Hepatocyte (in vitro differentiated cells): ENCODE measurements at regions not wholly inside any gene's neighbourhood (a gene's known extent, or its start where the extent isn't known, plus 50 kb on each side); places are given as distances from the start of the nearest gene placed in this dataset.

ENCODE experiments used
- DNase-seq: peaks from one replicate; pipeline ENCODE4 v3.0.0-alpha.2; 2016; ENCODE audit warnings: low spot score
- H2AFZ ChIP-seq: fragments of 200-600 bp; sonication (generic); 2 replicates; pipeline ENCODE4 v1.6.0; 2016; ENCODE audit warnings: antibody characterized with exemption, mild to moderate bottlenecking
- H3K27ac ChIP-seq: fragments of 200-600 bp; sonication (generic); 2 replicates; pipeline ENCODE4 v1.5.1; 2016; ENCODE audit warnings: mild to moderate bottlenecking
- H3K27me3 ChIP-seq: fragments of 200-600 bp; sonication (generic); 2 replicates; pipeline ENCODE4 v1.6.1; 2016
- H3K36me3 ChIP-seq: fragments of 200-600 bp; sonication (generic); replicated peaks from 2 replicates; pipeline ENCODE4 v1.5.1; 2016; ENCODE audit warnings: low read depth; ENCODE audit not compliant: insufficient read depth
- H3K4me1 ChIP-seq: fragments of 200-600 bp; sonication (generic); 2 replicates; pipeline ENCODE4 v1.5.1; 2016; ENCODE audit warnings: mild to moderate bottlenecking, moderate library complexity; ENCODE audit not compliant: insufficient read depth
- H3K4me2 ChIP-seq: fragments of 200-600 bp; sonication (generic); 2 replicates; pipeline ENCODE4 v1.6.0; 2016
- H3K4me3 ChIP-seq: fragments of 200-600 bp; sonication (generic); 2 replicates; pipeline ENCODE4 v1.5.1; 2016; ENCODE audit warnings: mild to moderate bottlenecking
- H3K79me2 ChIP-seq: fragments of 200-600 bp; sonication (generic); 2 replicates; pipeline ENCODE4 v1.6.0; 2017; ENCODE audit warnings: mild to moderate bottlenecking
- H3K9me2 ChIP-seq: fragments of 200-600 bp; sonication (generic); replicated peaks from 2 replicates; pipeline ENCODE4 v1.6.0; 2017; ENCODE audit warnings: mild to moderate bottlenecking; ENCODE audit not compliant: insufficient read depth
- H3K9me3 ChIP-seq: fragments of 200-600 bp; sonication (generic); 2 replicates; pipeline ENCODE4 v1.5.1; 2016; ENCODE audit warnings: low read depth, mild to moderate bottlenecking
- H4K20me1 ChIP-seq: fragments of 200-600 bp; sonication (generic); 2 replicates; pipeline ENCODE4 v1.6.0; 2016; ENCODE audit warnings: mild to moderate bottlenecking; ENCODE audit not compliant: insufficient read depth, poor library complexity, severe bottlenecking
- EZH2 ChIP-seq: fragments of 200-600 bp; sonication (generic); IDR thresholded peaks from 2 replicates; pipeline ENCODE4 v1.6.1; 2016; ENCODE audit warnings: antibody characterized with exemption, mild to moderate bottlenecking, borderline replicate concordance
- EZH2phosphoT487 ChIP-seq: fragments of 200-600 bp; sonication (generic); IDR thresholded peaks from one replicate; pipeline ENCODE4 v1.6.1; 2018; ENCODE audit warnings: antibody characterized with exemption, mild to moderate bottlenecking, low read depth, moderate library complexity; ENCODE audit not compliant: unreplicated experiment, severe bottlenecking
- whole genome bisulfite sequencing: methylation state at CpG from one replicate; pipeline ENCODE4 v1.1.6; 2016; ENCODE audit warnings: low lambda C conversion rate; ENCODE audit errors: missing lambda C conversion rate; 5-methylcytosine and 5-hydroxymethylcytosine counted together
- TF ChIP-seq, protein P1 (sequence below): fragments of 200-600 bp; sonication (generic); IDR thresholded peaks from 2 replicates; pipeline ENCODE4 v1.5.1; 2016; ENCODE audit warnings: antibody characterized with exemption, mild to moderate bottlenecking; ENCODE audit not compliant: poor library complexity

DNA sequence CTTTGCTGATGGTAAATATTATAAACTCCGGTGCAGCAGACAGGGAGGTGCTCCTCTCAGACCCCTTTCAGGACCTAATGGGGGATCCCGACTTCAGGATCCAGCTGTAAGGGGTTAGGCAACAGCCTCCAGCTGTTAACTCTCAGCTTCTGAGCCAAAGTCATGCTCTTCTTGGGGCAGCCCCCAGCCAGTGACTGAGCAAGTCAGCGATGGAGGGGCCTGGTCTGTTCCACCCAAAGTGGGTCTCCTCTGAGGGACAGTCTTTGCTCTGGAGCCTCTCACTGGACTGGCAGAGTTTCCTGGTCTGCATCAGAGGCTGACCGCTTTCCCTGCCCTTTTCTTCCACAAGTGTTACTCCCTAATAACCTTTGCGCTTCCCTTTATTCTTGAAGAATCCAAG is 184.2 kb upstream of the DIO3 start:
- Histone ChIP-seq H3K4me1 (no peaks in the 10 kb centered on the region), H3K9me2 (no peaks in the 10 kb centered on the region), H2AFZ (no peak overlapping the region), H3K79me2 (no peaks in the 10 kb centered on the region), H3K4me2 (no peak overlapping the region), H4K20me1 (no peaks in the 10 kb centered on the region), H3K36me3 (no peaks in the 10 kb centered on the region), H3K9me3 (no peaks in the 10 kb centered on the region), H3K27me3 (no peaks in the 10 kb centered on the region), H3K4me3 (no peak overlapping the region), H3K27ac (no peak overlapping the region)
- 83% methylated on average over 5 of the region's 5 CpGs for WGBS
- TF ChIP-seq, protein P1, sequence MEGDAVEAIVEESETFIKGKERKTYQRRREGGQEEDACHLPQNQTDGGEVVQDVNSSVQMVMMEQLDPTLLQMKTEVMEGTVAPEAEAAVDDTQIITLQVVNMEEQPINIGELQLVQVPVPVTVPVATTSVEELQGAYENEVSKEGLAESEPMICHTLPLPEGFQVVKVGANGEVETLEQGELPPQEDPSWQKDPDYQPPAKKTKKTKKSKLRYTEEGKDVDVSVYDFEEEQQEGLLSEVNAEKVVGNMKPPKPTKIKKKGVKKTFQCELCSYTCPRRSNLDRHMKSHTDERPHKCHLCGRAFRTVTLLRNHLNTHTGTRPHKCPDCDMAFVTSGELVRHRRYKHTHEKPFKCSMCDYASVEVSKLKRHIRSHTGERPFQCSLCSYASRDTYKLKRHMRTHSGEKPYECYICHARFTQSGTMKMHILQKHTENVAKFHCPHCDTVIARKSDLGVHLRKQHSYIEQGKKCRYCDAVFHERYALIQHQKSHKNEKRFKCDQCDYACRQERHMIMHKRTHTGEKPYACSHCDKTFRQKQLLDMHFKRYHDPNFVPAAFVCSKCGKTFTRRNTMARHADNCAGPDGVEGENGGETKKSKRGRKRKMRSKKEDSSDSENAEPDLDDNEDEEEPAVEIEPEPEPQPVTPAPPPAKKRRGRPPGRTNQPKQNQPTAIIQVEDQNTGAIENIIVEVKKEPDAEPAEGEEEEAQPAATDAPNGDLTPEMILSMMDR = no peak
- TF ChIP-seq EZH2phosphoT487 (no peak), EZH2 (no peak)
- no peak for DNase-seq

DNA sequence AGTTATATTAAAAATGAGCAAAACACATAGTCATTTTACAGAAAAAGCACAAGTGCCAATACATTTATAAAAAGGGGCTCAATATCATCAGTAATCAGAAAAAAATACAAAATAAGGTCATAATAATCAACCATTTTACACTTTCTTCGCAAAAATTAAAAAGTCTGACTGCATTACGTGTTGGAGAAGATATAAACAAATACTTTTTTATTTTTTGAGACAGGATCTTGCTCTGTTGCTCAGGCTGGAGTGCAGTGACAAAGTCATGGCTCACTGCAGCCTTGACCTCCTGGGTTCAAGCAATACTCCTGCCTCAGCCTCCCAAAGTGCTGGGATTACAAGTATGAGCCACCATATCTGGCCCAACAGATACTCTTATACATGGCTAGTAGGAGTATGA is 181.5 kb upstream of the DIO3 start:
- no peaks in the 10 kb centered on the region for H3K79me2 ChIP-seq
- no peaks in the 10 kb centered on the region for H3K4me1 ChIP-seq
- no peaks in the 10 kb centered on the region for H3K9me3 ChIP-seq
- H3K27me3 ChIP-seq = no peaks in the 10 kb centered on the region
- H3K27ac ChIP-seq = no peak overlapping the region
- no peaks in the 10 kb centered on the region for H4K20me1 ChIP-seq
- no peaks in the 10 kb centered on the region for H3K36me3 ChIP-seq
- no peak overlapping the region for H3K4me2 ChIP-seq
- TF ChIP-seq, protein P1 = no peak
- TF ChIP-seq EZH2 = no peak
- TF ChIP-seq EZH2phosphoT487 = no peak
- no peaks in the 10 kb centered on the region for H3K9me2 ChIP-seq
- H3K4me3 ChIP-seq = no peak overlapping the region
- no peak overlapping the region for H2AFZ ChIP-seq
- no peak for DNase-seq
- WGBS = 33% methylated on average over 2 of the region's 2 CpGs

DNA sequence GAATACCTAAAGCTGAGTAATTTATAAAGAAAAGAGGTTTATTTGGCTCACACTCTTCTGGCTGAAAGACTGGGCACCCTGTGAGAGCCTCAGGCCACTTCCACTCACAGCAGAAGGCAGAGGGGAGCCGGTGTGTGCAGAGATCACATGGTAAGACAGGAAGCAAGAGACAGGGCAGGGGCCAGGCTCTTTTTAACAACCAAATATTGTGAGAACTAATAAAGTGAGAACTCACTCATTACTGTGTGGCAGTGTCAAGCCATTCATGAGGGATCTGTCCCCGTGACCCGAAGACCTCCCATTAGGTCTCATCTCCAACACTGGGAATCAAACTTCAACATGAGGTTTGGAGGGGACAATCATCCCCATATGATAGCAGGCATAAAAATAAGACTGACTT is 180.8 kb upstream of the DIO3 start:
- H3K4me2 ChIP-seq = no peak overlapping the region
- no peaks in the 10 kb centered on the region for H3K9me3 ChIP-seq
- H3K9me2 ChIP-seq = no peaks in the 10 kb centered on the region
- H3K79me2 ChIP-seq = no peaks in the 10 kb centered on the region
- no peak overlapping the region for H3K4me3 ChIP-seq
- no peak overlapping the region for H3K27ac ChIP-seq
- 98% methylated on average over 3 of the region's 3 CpGs for WGBS
- H3K27me3 ChIP-seq = no peaks in the 10 kb centered on the region
- no peak overlapping the region for H2AFZ ChIP-seq
- H3K36me3 ChIP-seq = no peaks in the 10 kb centered on the region
- H3K4me1 ChIP-seq = no peaks in the 10 kb centered on the region
- TF ChIP-seq, protein P1 = no peak
- TF ChIP-seq EZH2phosphoT487 (no peak), EZH2 (no peak)
- no peak for DNase-seq
- no peaks in the 10 kb centered on the region for H4K20me1 ChIP-seq

DNA sequence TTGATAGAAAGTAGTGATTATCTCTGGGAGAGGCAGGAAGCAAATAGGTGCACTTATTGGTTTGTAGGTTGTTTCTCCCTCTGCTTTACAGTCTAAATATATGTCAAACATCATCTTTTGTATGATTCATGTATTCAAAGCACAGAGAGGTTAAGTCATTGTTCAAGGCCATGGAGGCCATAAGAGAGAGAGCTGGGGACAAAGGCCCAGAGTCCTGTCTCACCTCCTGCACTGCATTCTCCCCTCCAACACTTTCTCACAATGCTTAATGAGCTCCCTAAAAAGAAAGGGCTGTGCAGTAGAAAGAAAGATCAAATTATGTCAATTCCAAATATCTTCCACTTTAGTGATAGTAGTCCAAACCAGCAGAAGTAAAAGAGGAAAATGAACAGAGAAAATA is 180.4 kb upstream of the DIO3 start:
- no peaks in the 10 kb centered on the region for H3K79me2 ChIP-seq
- no peaks in the 10 kb centered on the region for H4K20me1 ChIP-seq
- no peak overlapping the region for H3K4me3 ChIP-seq
- H3K27ac ChIP-seq = no peak overlapping the region
- no peak overlapping the region for H2AFZ ChIP-seq
- DNase-seq = no peak
- TF ChIP-seq, protein P1 = no peak
- TF ChIP-seq EZH2phosphoT487 = no peak
- no peak for TF ChIP-seq EZH2
- no peaks in the 10 kb centered on the region for H3K9me2 ChIP-seq
- H3K4me2 ChIP-seq = no peak overlapping the region
- no peaks in the 10 kb centered on the region for H3K27me3 ChIP-seq
- no peaks in the 10 kb centered on the region for H3K9me3 ChIP-seq
- no peaks in the 10 kb centered on the region for H3K4me1 ChIP-seq
- no peaks in the 10 kb centered on the region for H3K36me3 ChIP-seq
